GM12873 (cell line): ENCODE measurements at regions not wholly inside any gene's neighbourhood (a gene's known extent, or its start where the extent isn't known, plus 50 kb on each side); places are given as distances from the start of the nearest gene placed in this dataset.

Experiments
- TF ChIP-seq, protein P1 (sequence below): IDR thresholded peaks from 2 replicates; pipeline ENCODE4 v1.5.1; 2012; ENCODE audit warnings: low read depth, mild to moderate bottlenecking, moderate library complexity, low read length, control low read depth; ENCODE audit not compliant: insufficient read depth; ENCODE audit errors: missing control alignments

DNA sequence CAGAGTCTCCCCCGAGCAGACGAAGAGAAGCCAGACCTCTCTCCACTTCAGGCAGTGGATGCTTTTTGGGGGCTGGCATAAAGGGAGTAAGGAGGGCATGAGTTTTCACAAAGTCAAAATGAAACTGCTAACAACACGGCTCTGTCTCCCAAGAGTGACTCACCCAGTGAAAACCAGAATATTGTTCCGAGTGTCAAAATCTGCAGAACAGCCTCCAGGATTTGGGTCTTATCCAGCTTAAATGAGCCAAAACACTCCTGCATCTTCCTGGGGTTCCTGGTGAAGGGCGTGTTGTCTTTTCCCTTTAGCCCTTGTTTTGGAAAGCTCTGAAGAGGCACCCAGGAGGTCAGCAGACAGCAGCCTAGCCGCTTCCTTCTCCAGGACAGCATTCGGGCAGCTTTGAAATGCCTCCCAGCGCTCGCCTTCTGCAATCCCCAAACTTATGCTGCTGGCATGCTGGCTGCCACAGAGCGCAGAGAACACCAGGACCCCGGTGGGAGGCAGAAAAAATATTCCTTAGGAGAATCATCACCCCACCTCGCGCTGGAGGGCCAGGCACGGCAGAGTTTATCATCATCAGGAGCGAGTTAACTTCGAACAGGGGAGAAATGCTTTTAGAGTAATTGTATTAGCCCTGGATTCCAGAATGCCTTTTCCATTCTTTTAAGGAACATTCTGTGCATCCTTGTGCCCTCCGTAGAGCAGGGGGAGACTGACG lies 117.7 kb upstream of the NCOR2 start:
- TF ChIP-seq, protein P1, sequence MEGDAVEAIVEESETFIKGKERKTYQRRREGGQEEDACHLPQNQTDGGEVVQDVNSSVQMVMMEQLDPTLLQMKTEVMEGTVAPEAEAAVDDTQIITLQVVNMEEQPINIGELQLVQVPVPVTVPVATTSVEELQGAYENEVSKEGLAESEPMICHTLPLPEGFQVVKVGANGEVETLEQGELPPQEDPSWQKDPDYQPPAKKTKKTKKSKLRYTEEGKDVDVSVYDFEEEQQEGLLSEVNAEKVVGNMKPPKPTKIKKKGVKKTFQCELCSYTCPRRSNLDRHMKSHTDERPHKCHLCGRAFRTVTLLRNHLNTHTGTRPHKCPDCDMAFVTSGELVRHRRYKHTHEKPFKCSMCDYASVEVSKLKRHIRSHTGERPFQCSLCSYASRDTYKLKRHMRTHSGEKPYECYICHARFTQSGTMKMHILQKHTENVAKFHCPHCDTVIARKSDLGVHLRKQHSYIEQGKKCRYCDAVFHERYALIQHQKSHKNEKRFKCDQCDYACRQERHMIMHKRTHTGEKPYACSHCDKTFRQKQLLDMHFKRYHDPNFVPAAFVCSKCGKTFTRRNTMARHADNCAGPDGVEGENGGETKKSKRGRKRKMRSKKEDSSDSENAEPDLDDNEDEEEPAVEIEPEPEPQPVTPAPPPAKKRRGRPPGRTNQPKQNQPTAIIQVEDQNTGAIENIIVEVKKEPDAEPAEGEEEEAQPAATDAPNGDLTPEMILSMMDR, result no peak

DNA sequence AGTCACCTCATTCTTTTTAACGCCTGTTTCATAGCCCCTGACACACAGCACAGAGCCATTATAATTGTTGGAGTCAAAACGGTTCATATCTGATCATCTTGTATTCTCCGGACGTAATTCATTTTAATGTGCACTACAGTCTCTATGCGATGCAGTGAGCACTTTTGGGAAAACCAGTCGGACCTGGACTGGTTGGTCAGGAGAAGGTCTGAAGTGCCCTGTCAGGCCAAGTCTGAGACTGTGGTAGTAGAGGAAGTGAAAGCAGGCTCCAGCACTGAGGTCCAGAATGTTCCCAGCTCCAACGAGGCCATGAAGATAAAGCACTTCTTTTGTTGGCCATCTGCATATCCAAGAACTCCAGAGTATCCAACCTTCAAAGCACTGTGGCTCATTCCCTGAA lies 117.1 kb upstream of the NCOR2 start:
- TF ChIP-seq, protein P1, result no peak

DNA sequence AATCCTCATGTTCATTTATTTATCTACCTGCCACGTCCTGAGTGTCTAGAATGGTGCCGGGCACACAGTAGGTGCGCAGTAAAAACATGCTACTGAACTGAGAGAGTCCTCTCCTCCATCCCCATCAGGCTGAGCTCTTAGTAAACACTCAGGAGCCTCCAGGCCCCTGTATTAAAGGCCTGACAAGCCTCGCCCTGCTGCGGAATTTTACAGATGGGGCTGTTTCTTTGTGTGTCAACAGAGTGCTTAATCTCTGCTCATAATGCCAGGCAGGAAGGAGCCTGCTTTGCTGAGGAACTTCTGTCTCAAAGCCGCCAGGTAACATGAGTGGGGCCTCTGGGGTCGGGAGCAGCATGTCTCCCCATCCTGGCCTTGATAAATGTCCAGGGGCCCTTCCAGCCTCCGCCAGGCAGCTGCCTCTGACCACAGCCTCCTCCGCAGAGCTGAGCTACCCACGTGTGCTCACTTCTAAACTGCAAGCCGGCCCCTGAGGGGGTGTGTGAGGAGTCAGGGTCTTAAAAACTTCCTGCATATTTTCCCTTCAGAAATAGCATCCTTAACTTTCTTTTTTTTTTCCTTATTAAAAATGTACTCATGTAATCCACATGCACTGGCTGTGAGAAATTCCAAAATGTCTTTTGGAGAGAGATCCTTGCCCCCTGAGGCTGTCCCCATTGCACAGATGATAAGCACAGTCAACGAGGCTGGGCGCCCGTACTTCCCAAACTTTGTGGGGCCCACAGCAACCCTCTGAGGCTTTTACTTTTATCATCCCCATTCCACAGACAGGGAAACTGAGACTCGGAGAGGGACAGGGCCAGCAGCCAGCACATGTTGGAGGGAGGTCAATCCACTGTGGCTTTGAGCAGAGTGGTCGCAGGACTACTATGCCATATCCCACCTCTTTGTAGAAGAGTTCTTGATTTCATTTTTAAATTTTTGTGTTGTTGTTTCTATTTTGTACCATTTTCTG lies 116.0 kb upstream of the NCOR2 start:
- TF ChIP-seq, protein P1, result no peak

DNA sequence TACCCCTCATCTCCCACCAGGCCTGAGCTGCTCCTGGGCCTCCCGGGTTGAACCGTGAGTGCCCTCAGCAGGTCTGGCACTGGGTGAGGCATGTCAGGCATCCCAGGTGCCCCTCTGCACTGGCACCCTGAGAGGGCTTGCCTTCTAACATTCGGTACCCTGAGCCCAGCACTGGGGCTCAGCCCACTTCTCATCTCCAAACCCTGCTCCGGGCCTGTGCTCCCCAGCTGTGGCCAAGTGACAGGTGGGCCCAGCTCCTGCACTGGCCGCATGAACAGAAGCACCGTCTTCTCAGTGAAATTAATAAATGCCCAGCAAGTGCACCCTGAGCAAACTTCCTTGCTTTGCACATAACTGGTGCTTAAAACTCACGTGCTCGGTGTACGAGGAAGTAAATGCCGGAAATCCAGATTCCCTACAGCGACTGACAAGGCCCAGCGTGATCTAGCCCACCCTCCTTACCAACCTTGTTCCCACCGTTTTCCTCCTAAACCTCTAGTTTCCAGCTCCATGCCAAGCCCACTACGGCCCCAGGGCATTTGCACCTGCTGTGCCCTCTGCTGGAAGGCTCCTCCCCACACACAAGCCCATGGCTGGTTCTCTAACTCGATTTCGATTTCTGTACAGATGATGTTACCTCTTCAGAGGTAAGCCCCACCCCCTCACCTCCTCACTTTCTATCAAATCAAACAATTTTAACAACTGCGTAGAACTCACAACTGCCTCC lies 115.2 kb upstream of the NCOR2 start:
- TF ChIP-seq, protein P1, result no peak

DNA sequence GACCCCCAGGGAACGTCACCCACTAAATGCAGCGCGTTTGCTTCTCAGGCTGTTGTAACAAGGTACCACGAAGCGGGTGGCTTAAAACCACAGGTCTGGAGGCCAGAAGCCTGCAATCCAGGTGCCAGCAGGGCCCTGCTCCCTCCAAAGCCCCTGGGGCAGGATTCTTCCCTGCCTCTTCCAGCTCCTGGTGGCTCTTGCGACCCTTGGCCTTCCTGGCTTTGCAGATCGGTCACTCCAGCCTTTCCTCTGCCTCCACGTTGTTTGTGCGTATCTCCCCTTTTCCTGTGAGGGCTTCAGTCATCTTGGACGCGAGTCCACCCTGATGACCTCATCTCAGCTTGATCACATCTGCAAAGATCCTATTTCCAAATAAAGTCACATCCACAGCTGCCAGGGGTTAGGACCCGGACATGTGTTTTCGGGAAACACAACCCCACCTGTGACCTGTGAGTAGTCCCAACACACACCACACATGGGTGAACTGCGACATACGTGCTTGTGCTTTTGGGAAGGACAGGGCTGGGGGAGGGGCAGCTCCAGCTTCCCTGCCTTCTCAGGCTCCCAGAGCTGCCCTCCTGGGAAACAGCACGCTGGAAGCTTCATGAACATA lies 114.5 kb upstream of the NCOR2 start:
- TF ChIP-seq, protein P1, result no peak

DNA sequence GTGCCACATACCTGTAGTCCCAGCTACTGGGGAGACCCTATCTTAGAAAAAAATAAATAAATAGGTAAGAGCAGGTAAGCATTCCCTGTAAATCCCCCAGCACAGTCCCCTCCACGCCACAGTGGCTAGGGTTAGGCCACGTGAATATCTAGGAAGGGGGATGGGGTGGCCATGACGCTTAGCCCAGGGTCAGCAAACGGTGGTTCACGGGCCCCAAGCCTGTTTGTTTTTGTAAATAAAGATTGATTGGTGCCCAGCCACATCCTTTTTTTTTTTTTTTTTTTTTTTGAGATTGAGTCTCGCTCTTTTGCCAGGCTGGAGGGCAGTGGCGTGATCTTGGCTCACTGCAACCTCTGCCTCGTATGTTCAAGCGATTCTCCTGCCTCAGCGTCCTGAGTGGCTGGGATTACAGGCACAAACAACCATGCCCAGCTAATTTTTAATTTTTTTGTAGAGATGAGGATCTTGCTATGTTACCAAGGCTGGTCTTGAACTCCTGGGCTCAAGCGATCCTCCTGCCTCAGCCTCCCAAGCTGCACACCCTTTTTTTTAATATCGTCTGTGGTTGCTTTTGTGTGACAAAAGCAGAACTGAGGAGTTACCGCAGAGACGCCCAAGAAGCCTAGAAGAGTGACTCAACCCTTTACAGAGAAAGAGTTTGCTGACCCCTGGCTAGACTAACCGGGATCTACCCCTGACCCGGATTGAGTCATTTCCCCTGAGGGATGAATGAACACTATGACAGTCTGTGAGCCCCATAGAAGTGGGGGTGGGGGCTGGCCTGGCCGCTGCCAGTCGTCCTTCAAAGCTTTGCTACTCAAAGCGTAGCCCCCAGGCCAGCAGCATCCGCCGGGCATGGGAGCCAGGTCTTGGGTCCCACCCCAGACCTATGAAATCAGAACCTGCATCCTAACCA lies 113.7 kb upstream of the NCOR2 start:
- TF ChIP-seq, protein P1, result peak; percentile 52
